ENCODE measurements at regions not wholly inside any gene's neighbourhood (a gene's known extent, or its start where the extent isn't known, plus 50 kb on each side); places are given as distances from the start of the nearest gene placed in this dataset.

GRCh38 chr6:168213121-168213524 lies 106.5 kb downstream of the DACT2 start:
- no peak for TF ChIP-seq YY1 (IDR thresholded peaks at IDR 0.05; ENCODE audit: low read depth)
- no peak for TF ChIP-seq FOXM1 (IDR thresholded peaks at IDR 0.05; ENCODE audit: borderline replicate concordance, low read depth)

GRCh38 chr6:168212362-168212761 lies 107.2 kb downstream of the DACT2 start:
- TF ChIP-seq ZBTB7A (IDR thresholded peaks at IDR 0.05; ENCODE audit: low read depth): no peak

- TF ChIP-seq YY1 (IDR thresholded peaks at IDR 0.05; ENCODE audit: low read depth) (no peak), EGR1 (IDR thresholded peaks at IDR 0.05) (no peak), TCF12 (IDR thresholded peaks at IDR 0.05; ENCODE audit: low read depth) (no peak), TEAD4 (IDR thresholded peaks at IDR 0.05) (no peak), EP300 (IDR thresholded peaks at IDR 0.05; ENCODE audit: borderline replicate concordance) (no peak), NFIC (IDR thresholded peaks at IDR 0.05) (no peak), TAF1 (IDR thresholded peaks at IDR 0.05; ENCODE audit: low read depth) (no peak), CREB1 (IDR thresholded peaks at IDR 0.05; ENCODE audit: low read depth) (no peak), FOXM1 (IDR thresholded peaks at IDR 0.05; ENCODE audit: borderline replicate concordance, low read depth) (no peak), RAD21 (IDR thresholded peaks at IDR 0.05; ENCODE audit: low read depth) (no peak), CEBPB (IDR thresholded peaks at IDR 0.05) (no peak), USF1 (IDR thresholded peaks at IDR 0.05) (no peak), ZBTB7A (IDR thresholded peaks at IDR 0.05; ENCODE audit: low read depth) (no peak), MAX (IDR thresholded peaks at IDR 0.05) (no peak), REST (IDR thresholded peaks at IDR 0.05; ENCODE audit: low read depth) (no peak)
Measured at GRCh38 chr6:168211681-168212080, 107.9 kb downstream of the DACT2 start.

GRCh38 chr6:168210239-168211105 lies 109.1 kb downstream of the DACT2 start:
- TF ChIP-seq YY1 (IDR thresholded peaks at IDR 0.05; ENCODE audit: low read depth) (no peak), MAX (IDR thresholded peaks at IDR 0.05) (peak; percentile 42; the same call in 1 of the 2 replicates), EGR1 (IDR thresholded peaks at IDR 0.05) (no peak), CEBPB (IDR thresholded peaks at IDR 0.05) (peak; percentile 50), USF1 (IDR thresholded peaks at IDR 0.05) (peak; percentile 36; the same call in 1 of the 2 replicates), NFIC (IDR thresholded peaks at IDR 0.05) (peak; percentile 52)

- TF ChIP-seq EP300 (IDR thresholded peaks at IDR 0.05; ENCODE audit: borderline replicate concordance) (no peak), YY1 (IDR thresholded peaks at IDR 0.05; ENCODE audit: low read depth) (no peak), TCF12 (IDR thresholded peaks at IDR 0.05; ENCODE audit: low read depth) (no peak), EGR1 (IDR thresholded peaks at IDR 0.05) (no peak), REST (IDR thresholded peaks at IDR 0.05; ENCODE audit: low read depth) (no peak), CEBPB (IDR thresholded peaks at IDR 0.05) (no peak), NFIC (IDR thresholded peaks at IDR 0.05) (no peak), FOXM1 (IDR thresholded peaks at IDR 0.05; ENCODE audit: borderline replicate concordance, low read depth) (no peak), TAF1 (IDR thresholded peaks at IDR 0.05; ENCODE audit: low read depth) (no peak), MAX (IDR thresholded peaks at IDR 0.05) (no peak), RAD21 (IDR thresholded peaks at IDR 0.05; ENCODE audit: low read depth) (no peak), USF1 (IDR thresholded peaks at IDR 0.05) (no peak), CREB1 (IDR thresholded peaks at IDR 0.05; ENCODE audit: low read depth) (no peak), ZBTB7A (IDR thresholded peaks at IDR 0.05; ENCODE audit: low read depth) (no peak), TEAD4 (IDR thresholded peaks at IDR 0.05) (no peak)
Measured at GRCh38 chr6:168209420-168209819, 110.2 kb downstream of the DACT2 start.

All from Ishikawa (cell line).